ENCODE measurements at regions not wholly inside any gene's neighbourhood (a gene's known extent, or its start where the extent isn't known, plus 50 kb on each side); places are given as distances from the start of the nearest gene placed in this dataset.

DNA sequence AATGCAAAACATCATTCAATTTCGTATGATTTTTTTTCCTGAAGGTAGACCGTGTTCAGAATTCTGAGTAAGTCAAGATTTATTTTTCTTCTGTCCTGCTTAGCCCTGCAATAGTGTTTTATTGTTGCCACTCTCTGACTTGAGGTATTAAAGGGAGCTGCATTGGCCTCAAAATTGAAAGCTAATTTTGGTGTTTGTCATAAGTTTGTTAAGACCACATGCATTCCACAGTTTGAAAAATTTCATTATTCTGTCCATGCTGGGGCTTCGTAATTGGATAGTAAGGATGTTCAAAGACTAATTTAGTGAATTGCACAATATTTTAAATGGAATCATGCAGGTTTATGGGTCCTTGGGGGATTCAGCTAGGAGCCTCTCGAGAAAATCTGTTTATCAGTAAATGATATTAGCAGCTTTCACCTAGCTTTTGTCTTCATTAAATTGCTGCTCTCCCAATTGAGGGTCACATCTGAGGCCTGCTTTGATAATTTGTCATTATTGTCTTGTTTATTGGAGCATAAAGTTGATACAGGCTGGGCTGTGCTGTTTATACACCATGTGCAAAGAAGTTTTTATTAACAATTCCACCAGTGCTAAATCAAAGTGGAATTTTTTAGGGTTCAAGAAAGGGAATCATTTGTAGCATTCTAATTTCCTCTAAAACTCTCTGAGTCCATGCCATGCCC is 339.8 kb upstream of the OBI1 start:
- no peak overlapping the region for H3K27ac ChIP-seq

DNA sequence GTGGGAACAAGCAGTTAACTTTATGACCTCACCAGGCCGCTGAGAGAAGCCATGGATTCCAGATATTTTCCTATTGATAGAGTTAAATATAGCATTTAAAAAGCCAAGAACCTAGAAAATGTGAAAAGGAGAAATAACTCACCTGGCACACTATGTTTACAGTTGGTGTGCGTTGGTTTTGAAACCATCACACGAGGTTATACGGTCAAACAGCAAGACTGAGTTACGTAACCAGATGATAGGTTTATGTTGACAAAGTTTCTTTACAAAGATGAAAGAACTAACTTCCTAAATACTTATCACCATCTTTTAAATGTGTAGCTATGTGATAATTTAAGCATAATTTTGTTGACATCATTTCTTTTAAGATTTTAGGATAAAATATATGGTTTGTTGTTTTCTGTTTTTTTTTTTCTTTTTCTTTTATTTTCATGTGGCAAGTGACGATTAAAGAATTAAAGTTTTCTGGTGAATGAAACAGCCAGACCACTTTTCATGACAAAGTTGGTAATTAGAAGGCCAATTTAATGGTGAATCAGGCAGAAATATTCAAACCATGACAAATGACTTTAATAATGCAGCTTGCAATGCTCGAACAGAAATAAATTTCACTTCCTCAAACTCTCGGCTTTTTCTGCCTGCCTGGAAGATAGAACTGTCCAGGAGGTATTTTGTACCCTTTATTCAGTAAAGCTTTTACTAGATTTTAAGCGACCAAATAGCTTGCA is 339.1 kb upstream of the OBI1 start:
- H3K27ac ChIP-seq: no peak overlapping the region
- DNase-seq (ENCODE audit: low read depth, low spot score): no peak

More for the DNA sequence above, 339.8 kb upstream of the OBI1 start:
- DNase-seq (ENCODE audit: low read depth, low spot score): no peak

DNA sequence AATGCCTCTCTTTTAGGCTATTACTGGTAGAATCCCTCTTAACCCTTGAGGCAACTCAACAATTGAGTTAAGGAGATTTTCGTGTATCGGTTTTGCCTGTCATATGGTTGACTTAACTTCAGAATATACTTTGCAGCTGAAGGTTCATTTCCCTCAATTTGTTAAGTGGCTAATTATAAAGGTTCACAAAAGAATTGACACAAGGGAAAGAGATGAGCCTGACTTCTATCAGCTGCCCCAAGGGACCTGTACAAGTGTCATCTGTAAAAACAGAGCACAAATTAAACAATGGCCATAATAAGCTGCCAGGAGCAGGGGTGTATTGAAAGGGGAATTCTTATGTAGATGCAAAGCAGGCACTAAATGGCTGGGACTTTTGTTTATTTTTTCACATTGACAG is 334.8 kb upstream of the OBI1 start:
- H3K27ac ChIP-seq: no peak overlapping the region
- DNase-seq (ENCODE audit: low read depth, low spot score): no peak

DNA sequence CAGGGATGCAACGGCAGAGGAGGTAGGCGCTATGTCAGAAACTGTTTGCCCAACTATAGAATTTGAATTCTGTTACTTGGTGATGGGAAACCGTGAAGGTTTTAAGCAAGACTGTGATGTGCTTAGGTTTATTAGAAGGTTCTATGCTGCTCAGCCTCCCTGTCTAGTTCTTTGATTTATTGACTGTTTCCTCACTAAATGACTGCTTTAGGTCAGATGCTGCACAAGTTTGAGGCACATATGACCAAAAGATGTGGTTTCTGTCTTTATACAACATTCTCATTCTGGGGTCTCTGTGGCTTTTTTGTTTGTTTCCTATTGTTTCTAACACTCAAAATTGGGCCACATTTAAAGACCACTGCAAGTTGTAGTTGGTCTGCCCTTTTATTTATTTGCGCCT is 323.0 kb upstream of the OBI1 start:
- no peak overlapping the region for H3K27ac ChIP-seq

DNA sequence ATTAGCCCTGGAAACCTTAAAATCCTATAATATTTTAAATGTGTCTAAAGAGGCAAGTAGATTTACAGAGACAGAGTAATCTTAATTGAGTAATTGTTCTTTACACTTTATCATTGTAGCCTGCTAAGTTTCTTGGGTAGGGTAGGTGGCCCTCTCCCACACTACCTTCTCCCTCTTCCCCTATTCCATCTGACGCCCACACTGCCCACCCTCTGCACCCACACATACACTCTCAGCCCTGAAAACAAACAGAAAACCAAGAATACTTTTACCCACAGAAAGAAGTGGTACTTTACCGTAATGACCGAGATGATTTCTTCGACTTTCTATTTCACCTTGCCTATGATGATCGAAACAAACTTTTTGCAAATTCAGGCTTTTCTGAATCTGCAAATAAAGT is 320.4 kb upstream of the OBI1 start:
- DNase-seq (ENCODE audit: low read depth, low spot score): no peak

More for the DNA sequence above, 323.0 kb upstream of the OBI1 start:
- no peak for DNase-seq (ENCODE audit: low read depth, low spot score)

DNA sequence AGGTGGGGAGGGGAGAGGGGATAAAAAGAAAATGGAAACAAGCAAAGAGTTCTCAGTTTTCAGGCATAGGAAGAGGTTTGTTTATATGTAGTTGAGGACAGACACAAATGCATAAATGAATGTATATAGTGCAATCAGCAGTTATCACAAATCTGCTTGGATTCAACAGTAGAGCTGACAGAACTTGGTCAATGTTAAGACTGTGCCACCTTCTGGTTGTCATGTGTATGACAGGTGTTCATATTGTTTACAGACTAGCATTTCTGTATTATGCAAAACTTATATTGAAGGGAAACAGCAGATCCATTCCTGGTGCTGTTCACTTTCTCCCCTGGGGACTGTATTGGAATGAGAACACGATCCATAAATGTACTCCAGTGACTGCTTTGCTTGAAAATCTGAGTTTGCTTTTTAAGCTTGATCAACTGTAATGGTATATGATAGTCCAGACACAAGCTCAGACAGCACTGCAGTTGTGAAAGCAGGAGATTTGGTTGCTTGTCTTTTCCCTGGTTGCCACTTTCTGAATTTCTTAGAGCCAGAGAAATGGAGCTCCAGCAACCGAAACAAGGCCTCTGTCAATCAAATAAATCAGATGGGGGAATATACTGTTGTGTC is 319.5 kb upstream of the OBI1 start:
- peak; percentile 1 for DNase-seq (ENCODE audit: low read depth, low spot score)
- H3K27ac ChIP-seq: no peak overlapping the region

More for the DNA sequence above, 320.4 kb upstream of the OBI1 start:
- H3K27ac ChIP-seq: no peak overlapping the region

DNA sequence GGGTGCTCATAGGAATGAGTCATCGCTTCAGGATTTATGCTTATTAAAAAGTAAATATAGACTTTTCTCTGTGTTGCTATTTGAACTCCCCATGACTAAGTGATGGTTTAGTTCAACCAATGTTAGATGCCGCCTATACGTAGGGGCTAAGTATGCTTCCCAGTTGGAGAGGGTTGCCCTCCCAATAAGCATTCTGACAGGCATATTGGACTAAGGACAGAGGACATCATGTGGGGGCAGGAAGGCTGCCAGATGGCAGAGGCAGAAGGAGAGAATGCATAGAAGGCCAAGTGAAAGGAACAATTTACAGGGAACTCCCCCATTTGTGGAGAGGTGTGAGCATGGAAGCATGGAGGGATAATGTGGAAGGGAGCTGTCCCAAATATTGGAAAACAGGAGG is 318.4 kb upstream of the OBI1 start:
- no peak for DNase-seq (ENCODE audit: low read depth, low spot score)
- no peak overlapping the region for H3K27ac ChIP-seq

DNA sequence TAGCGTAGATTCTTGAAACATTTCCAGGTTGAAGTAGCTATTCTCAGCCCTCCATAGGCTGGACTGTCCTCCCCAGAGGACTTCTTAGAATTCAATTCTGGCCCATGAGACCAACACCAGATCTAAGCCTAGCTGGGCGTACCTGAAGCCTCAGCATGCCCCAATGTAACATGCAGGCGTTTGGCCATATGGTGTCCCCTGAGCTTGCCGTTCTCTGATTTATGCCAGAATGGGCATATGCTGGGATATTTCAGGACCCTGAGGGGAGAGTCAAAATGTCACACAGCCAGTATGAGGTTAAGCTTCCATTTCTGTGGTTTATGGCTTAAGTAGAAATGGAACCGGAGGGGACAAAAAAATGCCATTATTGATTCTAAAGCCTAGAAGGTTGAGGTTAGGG is 317.7 kb upstream of the OBI1 start:
- no peak overlapping the region for H3K27ac ChIP-seq
- no peak for DNase-seq (ENCODE audit: low read depth, low spot score)

DNA sequence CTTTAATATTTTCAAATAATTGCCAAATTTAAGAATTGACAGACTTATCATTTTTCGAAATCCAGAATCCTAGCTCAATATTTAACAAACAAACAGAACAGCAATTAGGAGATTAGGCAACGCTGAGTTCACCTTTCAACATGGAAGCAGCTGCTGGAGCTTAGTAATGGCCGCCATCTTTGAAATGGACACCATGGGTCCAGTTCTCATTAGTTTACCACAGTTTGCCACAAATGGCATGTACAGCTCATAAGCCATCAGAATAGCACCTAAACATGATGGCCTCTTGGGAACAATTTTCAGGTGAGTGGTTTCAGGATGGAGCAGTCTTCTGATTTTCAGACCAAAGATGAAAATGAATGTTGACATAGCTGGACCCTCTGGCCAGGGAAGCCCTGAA is 313.6 kb upstream of the OBI1 start:
- no peak for DNase-seq (ENCODE audit: low read depth, low spot score)
- H3K27ac ChIP-seq: no peak overlapping the region

DNA sequence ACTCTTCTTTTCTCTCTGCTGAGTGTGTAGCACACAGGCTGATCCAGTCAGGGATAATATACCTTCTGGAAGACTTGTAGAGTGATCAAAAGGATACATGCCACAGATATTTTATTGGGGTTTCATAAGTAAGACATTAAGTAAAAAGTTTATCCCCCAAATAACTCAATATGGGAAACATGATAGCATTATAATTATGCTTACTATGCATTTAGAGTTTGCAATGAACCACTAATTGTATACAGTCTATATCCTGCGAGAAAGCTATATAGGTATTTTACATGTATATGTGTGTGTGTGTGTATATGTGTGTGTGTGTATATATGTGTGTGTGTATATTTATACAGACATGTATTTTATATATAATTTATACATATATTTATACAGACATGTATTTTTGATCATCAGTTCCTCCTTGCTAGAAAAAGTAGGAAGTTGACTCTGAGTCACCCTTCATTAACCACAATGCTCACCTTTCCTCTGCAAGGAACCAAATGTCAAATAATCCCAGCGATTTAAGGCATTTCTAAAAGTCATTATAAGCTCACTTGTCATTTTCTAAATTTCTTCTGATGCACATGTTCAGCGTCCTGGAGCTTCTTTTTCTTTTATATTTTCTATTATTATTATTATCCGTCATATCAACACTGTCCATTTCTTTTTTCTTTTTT is 312.5 kb upstream of the OBI1 start:
- no peak for DNase-seq (ENCODE audit: low read depth, low spot score)
- H3K27ac ChIP-seq: no peak overlapping the region

DNA sequence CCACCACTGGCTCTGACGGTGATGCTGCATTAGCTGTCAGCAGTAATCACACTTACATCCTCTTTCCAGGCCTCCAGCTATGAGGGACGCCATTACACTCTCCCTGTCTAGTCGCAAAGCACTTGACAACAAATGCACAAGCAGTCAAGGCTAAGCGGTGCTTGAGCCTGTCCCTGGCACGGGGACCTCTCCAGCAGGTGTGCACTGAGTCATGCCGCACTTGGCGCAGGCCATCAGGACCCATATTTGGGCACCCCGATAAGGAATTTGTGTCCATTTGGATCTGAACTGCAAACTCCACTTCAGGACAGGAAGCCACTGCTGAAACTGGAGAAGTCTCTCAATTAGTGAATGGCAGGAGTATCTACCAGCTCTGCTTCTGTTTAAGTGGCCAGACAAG is 301.9 kb upstream of the OBI1 start:
- H3K27ac ChIP-seq: no peak overlapping the region
- DNase-seq (ENCODE audit: low read depth, low spot score): no peak

DNA sequence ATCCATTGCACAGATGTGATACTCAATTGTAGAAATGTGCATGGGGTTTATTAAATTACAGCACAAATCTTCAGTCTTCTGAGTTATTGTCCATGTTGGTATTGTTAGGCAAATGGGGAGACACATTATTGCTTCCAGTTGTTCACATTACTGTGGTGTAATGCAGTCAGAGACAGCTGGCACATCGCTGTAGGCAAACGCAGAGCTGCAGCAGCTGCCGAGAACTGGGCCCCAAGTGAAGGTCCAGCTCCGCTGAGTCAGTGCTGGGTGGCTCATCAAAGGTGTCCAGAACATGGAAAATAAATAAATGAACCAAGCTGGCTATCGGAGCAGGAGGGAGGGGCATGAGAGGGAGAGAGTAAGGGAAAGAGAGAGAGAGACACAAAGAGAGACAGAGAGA is 299.1 kb upstream of the OBI1 start:
- no peak for DNase-seq (ENCODE audit: low read depth, low spot score)
- H3K27ac ChIP-seq: no peak overlapping the region

DNA sequence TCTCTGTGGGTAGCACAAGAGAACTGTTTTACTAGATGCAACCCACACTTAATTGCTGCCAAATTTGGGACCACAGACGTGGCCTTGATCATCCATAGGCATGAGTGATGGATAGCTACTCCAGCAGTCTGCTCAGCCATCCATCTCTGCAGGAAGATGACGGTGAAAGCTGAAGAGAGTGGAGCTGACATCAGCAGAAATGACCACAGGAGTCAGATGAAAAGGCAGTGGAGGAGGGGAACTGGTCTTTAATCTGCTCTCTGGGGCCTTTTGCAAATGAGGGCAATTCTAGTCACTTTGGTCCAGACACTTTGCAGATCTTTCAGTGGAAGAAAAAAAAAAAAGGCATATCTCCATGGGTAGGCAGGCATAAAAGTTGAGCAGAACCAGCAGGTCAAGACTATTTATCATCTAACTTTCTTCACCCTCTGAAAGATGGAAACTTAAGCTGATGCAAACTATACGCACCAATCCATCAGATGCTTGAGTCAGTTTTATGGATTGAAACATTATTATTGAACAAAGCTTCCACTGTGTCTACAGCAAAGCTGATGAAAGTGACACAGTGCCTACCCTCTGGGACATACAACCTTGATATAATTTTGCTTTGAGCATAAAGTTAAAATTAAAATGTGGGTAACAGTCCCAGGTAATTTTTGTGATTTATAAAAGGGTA is 281.6 kb upstream of the OBI1 start:
- no peak overlapping the region for H3K27ac ChIP-seq
- no peak for DNase-seq (ENCODE audit: low read depth, low spot score)

DNA sequence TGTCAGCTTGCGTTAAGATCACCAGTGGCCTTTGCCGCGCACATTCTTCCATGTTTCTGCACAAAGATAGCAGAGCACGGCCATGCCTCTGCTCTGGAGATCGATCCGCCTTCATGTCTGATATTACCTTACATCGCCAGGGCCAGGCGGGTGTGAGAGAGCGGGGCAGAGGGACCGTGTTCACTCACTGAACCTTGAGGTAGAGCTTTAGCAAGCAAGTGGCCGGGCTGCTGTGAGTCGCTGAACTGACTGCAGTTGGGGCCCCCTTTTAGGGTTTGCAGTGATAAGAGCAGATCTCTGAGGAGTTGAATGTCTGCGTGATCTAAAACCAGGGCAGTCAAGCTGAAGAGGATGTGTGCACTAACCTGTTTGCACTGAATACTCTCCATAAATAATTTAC is 275.4 kb upstream of the OBI1 start:
- DNase-seq (ENCODE audit: low read depth, low spot score): no peak
- no peak overlapping the region for H3K27ac ChIP-seq

DNA sequence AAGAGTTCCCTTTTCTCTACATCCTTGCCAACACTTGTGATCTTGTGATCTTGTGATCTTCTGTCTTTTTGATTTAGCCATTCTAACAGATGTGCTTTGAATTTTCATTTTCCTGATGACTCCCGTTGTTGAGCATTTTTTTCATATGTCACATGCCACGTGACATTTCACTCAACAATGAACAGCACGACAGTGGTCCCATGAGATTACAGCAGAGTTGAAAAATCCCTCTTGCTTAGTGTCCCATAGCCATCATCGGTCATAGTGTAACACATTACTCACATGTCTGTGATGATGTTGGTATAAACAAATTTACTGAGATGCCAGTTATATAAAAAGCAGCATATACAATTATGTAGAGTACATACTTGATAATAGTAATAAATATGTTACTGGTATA is 256.1 kb upstream of the OBI1 start:
- no peak overlapping the region for H3K27ac ChIP-seq
- DNase-seq (ENCODE audit: low read depth, low spot score): no peak

DNA sequence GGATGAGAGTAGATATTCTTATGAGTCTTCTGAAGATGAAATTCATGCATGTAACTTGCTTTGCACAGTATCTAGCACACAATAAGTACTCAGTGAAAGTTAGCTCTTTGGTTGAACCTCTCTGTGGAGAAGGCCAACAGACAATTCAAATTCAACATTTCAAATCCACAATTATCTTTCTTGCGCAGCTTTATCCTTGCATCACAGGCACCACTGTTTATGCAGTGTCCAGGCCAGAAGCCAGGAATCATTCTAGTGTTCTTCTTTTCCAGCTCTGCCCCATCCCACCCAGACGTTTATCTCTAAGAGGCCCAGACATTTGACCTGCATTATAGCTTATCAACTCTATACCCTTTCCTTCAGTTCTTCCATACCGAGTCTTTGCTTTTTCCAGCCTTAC is 254.7 kb upstream of the OBI1 start:
- H3K27ac ChIP-seq: no peak overlapping the region
- no peak for DNase-seq (ENCODE audit: low read depth, low spot score)

DNA sequence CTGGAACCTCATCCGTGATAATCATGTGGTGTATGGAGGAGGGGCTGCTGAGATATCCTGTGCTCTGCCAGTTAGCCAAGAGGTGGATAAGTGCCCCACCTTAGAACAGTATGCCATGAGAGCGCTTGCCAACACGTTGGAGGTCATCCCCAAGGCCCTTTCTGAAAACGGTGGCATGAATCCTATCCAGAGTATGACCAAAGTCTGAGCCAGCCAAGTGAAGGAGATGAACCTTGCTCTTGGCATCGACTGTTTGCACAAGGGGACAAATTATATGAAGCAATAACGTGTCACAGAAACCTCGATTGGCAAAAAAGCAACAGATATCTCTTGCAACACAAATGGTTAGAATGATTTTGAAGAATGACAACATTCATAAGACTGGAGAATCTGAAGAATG is 251.2 kb upstream of the OBI1 start:
- H3K27ac ChIP-seq: no peak overlapping the region
- DNase-seq (ENCODE audit: low read depth, low spot score): no peak

DNA sequence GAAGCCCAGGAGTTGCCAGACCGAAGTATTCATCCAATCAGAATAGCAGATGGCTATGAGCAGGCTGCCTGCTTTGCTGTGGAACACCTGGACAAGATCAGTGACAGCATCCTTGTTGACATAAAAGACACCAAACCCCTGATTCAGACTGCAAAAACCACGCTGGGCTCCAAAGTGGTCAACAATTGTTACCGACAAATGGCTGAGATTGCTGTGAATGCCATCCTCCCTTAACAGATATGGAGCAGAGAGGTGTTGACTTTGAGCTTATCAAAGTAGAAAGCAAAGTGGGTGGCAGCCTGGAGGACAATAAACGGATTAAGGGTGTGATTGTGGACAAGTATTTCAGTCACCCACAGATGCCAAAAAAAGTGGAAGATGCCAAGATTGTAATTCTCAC is 250.3 kb upstream of the OBI1 start:
- no peak overlapping the region for H3K27ac ChIP-seq
- no peak for DNase-seq (ENCODE audit: low read depth, low spot score)

DNA sequence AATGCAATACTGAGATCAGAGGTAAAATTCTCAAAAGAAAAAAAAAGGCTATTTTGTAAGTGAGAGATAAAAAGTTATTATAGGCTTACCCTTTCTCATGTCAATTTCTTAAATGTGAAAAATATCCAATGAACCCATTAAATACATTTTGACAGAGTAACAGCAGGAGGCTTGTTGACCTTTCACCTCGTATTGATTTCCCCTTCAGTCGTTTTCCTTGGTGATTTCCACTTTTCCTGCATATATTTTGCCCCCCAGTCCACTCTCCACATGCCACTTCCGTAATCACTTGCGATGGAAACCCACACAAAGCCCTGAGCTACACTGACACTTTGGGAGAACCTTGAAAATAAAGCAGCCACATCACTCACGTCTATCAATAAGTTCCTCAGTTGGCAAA is 248.1 kb upstream of the OBI1 start:
- DNase-seq (ENCODE audit: low read depth, low spot score): no peak

DNA sequence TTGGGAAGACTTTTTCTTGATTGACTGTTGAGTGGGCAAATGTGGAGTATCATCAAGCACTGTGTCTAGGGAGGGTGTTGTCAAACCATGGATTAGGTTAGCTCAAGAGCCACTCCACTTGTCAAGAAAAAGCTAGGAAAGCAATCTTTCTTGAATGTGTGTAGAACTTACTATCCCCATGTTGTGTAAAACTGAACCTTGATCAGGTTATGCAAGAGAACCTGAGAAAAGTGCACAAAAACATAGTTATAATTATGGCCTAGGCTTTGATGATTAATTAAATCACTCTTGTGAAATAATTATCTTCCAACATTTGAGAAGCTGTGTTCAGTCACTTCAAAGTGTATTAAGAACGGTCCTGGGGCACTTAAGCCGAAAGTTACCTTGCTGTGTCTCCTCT is 238.2 kb upstream of the OBI1 start:
- no peak for DNase-seq (ENCODE audit: low read depth, low spot score)

More for the DNA sequence above, 248.1 kb upstream of the OBI1 start:
- no peak overlapping the region for H3K27ac ChIP-seq

DNA sequence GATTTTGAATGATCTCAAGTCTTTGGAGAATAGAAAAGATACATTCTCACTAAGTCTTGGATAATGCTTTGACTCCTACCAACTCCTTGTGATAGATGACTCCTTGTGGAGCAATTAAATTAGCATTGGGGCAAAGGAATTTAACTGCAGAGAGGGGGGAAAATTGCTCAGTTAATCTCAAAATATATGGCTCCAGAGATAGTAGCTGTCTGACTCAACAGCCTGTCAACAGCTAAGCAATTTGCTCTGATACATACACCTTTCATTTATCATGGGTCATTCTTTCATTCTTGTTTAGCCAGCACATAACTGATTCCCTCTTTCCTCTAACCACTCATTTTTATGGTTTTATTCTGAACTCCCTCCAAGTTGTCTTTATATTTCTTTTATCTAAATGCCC is 225.6 kb upstream of the OBI1 start:
- DNase-seq (ENCODE audit: low read depth, low spot score): no peak
- H3K27ac ChIP-seq: no peak overlapping the region

More for the DNA sequence above, 238.2 kb upstream of the OBI1 start:
- no peak overlapping the region for H3K27ac ChIP-seq
